ENCODE measurements at regions not wholly inside any gene's neighbourhood (a gene's known extent, or its start where the extent isn't known, plus 50 kb on each side); places are given as distances from the start of the nearest gene placed in this dataset.

DNA sequence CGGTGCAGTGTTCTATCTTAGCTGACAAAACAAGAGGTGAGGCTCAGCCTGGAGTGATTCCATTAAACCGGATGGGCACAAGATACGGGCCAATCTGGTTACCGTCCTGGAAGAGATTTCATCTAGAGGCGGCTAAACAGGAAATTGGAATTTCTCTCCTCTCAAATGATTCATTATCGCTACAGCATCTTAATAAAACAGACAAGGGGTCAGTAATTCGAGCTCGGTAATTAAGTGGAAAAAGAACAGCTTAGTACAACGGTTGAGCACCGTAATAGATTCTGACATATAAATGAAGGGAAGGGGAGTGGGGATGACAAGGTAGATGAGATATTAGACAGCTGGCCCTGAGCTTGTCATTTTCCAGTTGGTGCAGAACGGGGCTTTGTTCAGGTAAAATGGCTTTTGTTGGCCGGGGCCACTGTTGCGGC, 137.2 kb downstream of the EDN3 start:
- no peak overlapping the region for H3K9ac ChIP-seq (ENCODE audit: low read depth, low read length)
- 8% methylated on average over 2 of the region's 13 CpGs; no CpG with 5 or more reads in 1 of the 2 experiments for WGBS, 2 experiments (ENCODE audit: extremely low coverage in 2 of 2, insufficient read length in 1 of 2)
- no peak overlapping the region for H3K14ac ChIP-seq (replicated peaks; ENCODE audit: low read depth, low read length)
- H3K23ac ChIP-seq (ENCODE audit: low read depth, low read length): no peak overlapping the region
- POLR2A ChIA-PET (ENCODE audit: unreplicated experiment): no interaction called here
- H4K20me1 ChIP-seq (ENCODE audit: insufficient read depth, low read length): no peaks in the 10 kb centered on the region
- no peaks in the 10 kb centered on the region for H3K36me3 ChIP-seq (ENCODE audit: control insufficient read depth, insufficient read depth, low read length)
- no peak overlapping the region for H4K5ac ChIP-seq (ENCODE audit: low read depth, low read length)
- no peaks in the 10 kb centered on the region for H3K4me1 ChIP-seq (ENCODE audit: control insufficient read depth, insufficient read depth, low read length)
- in situ Hi-C loops (cut with MboI; ENCODE audit: low sequenced_read_pairs) (no loop called here), intact Hi-C loops (cut with micrococcal nuclease) (no loop called here), dilution Hi-C loops (cut with HindIII; ENCODE audit: low sequenced_read_pairs, unreplicated experiment) (no loop called here)
- TF ChIP-seq POLR2A (IDR thresholded peaks at IDR 0.05; ENCODE audit: low read depth, low read length): no peak
- TF ChIP-seq CEBPB (IDR thresholded peaks at IDR 0.05; ENCODE audit: low read depth, low read length): no peak
- no peak for TF ChIP-seq CHD1 (IDR thresholded peaks at IDR 0.05; ENCODE audit: low read depth, low read length)
- no peak for TF ChIP-seq RAD21 (IDR thresholded peaks at IDR 0.05; ENCODE audit: low read length)
- no peak for TF ChIP-seq NFE2L2 (IDR thresholded peaks at IDR 0.05; ENCODE audit: low read depth, low read length)
- no peak for TF ChIP-seq SMC3 (IDR thresholded peaks at IDR 0.05; ENCODE audit: low read depth, low read length)
- TF ChIP-seq MXI1 (IDR thresholded peaks at IDR 0.05; ENCODE audit: borderline replicate concordance, low read depth, low read length): no peak
- TF ChIP-seq, protein P1, sequence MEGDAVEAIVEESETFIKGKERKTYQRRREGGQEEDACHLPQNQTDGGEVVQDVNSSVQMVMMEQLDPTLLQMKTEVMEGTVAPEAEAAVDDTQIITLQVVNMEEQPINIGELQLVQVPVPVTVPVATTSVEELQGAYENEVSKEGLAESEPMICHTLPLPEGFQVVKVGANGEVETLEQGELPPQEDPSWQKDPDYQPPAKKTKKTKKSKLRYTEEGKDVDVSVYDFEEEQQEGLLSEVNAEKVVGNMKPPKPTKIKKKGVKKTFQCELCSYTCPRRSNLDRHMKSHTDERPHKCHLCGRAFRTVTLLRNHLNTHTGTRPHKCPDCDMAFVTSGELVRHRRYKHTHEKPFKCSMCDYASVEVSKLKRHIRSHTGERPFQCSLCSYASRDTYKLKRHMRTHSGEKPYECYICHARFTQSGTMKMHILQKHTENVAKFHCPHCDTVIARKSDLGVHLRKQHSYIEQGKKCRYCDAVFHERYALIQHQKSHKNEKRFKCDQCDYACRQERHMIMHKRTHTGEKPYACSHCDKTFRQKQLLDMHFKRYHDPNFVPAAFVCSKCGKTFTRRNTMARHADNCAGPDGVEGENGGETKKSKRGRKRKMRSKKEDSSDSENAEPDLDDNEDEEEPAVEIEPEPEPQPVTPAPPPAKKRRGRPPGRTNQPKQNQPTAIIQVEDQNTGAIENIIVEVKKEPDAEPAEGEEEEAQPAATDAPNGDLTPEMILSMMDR (conservative IDR thresholded peaks at IDR 0.05; ENCODE audit: low read depth, low read length): no peak
- TF ChIP-seq, protein P2, sequence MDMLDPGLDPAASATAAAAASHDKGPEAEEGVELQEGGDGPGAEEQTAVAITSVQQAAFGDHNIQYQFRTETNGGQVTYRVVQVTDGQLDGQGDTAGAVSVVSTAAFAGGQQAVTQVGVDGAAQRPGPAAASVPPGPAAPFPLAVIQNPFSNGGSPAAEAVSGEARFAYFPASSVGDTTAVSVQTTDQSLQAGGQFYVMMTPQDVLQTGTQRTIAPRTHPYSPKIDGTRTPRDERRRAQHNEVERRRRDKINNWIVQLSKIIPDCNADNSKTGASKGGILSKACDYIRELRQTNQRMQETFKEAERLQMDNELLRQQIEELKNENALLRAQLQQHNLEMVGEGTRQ (IDR thresholded peaks at IDR 0.05; ENCODE audit: low read depth, low read length): no peak
- TF ChIP-seq MAZ (IDR thresholded peaks at IDR 0.05; ENCODE audit: borderline replicate concordance, low read depth, low read length): no peak
- no peak for TF ChIP-seq MAFK (IDR thresholded peaks at IDR 0.05; ENCODE audit: low read depth, low read length)
- TF ChIP-seq RFX5 (IDR thresholded peaks at IDR 0.05; ENCODE audit: low read depth, low read length): no peak
- TF ChIP-seq FOS (IDR thresholded peaks at IDR 0.05; ENCODE audit: low read depth, low read length): no peak
- H2BK20ac ChIP-seq (ENCODE audit: low read depth, low read length): no peak overlapping the region
- H4K8ac ChIP-seq (ENCODE audit: low read depth in 2 of 2, low read length in 2 of 2): no peak overlapping the region
- no peak overlapping the region for H3K56ac ChIP-seq (ENCODE audit: extremely low read depth, insufficient read depth, low read length)
- no peak for ATAC-seq (ENCODE audit: low read depth)
- no peak overlapping the region for H2AK9ac ChIP-seq (replicated peaks; ENCODE audit: low read depth, low read length, poor library complexity)
- no peak overlapping the region for H2BK15ac ChIP-seq (ENCODE audit: low read depth, low read length)
- H3K4me3 ChIP-seq (ENCODE audit: insufficient read depth, low read depth, low read length): no peak overlapping the region
- no peaks in the 10 kb centered on the region for H3K9me1 ChIP-seq (ENCODE audit: insufficient read depth, low read length)
- H3K27ac ChIP-seq (ENCODE audit: insufficient read depth, low read length): no peak overlapping the region
- no peak overlapping the region for H2AFZ ChIP-seq (replicated peaks; ENCODE audit: low read length, poor library complexity)
- no peaks in the 10 kb centered on the region; the same call in 1 of the 2 replicates for H3K9me3 ChIP-seq (ENCODE audit: control insufficient read depth, insufficient read depth, low read length)
- H2BK120ac ChIP-seq (ENCODE audit: low read depth, low read length): no peak overlapping the region
- CTCF ChIA-PET: no interaction called here
- H3K18ac ChIP-seq (ENCODE audit: low read depth, low read length): no peak overlapping the region
- H3K79me1 ChIP-seq (ENCODE audit: low read depth in 1 of 2, low read length in 2 of 2): no peaks in the 10 kb centered on the region
- no peak overlapping the region for H4K91ac ChIP-seq (ENCODE audit: insufficient read depth, low read depth, low read length)
- DNase-seq: no peak
- no peak overlapping the region for H3K4ac ChIP-seq (ENCODE audit: low read depth, low read length)
- no peak overlapping the region for H3K4me2 ChIP-seq (ENCODE audit: low read depth, low read length)
- no peak overlapping the region for H2AK5ac ChIP-seq (ENCODE audit: low read depth, low read length)
- no peaks in the 10 kb centered on the region for H3K27me3 ChIP-seq (ENCODE audit: control insufficient read depth, insufficient read depth, low read length)
- no TSS peak for BruUV-seq (replicated peaks)
- H2BK5ac ChIP-seq (ENCODE audit: low read depth, low read length, poor library complexity, severe bottlenecking): no peak overlapping the region
